Keratinocyte (primary cell): ENCODE measurements at regions not wholly inside any gene's neighbourhood (a gene's known extent, or its start where the extent isn't known, plus 50 kb on each side); places are given as distances from the start of the nearest gene placed in this dataset.

ENCODE experiments used
- CTCF ChIP-seq, 3 experiments: IDR thresholded peaks in 1 of 3; conservative IDR thresholded peaks in 1 of 3; optimal IDR thresholded peaks in 1 of 3; 2 replicates in 2 of 3; 3 replicates in 1 of 3; pipeline versions ENCODE3 to v1.5.1; 2011; ENCODE audit warnings: low read length in 3 of 3, mild to moderate bottlenecking in 3 of 3, moderate library complexity in 2 of 3, control low read depth in 1 of 3, inconsistent platforms in 1 of 3; ENCODE audit not compliant: insufficient read depth in 2 of 3; ENCODE audit errors: extremely low read depth in 1 of 3
- EZH2 ChIP-seq: IDR thresholded peaks from one replicate; pipeline ENCODE4 v1.6.1; 2012; ENCODE audit warnings: inconsistent platforms, mild to moderate bottlenecking, low read length, moderate library complexity

- TF ChIP-seq CTCF (optimal IDR thresholded peaks at IDR 0.05 in 1 of 3, IDR thresholded peaks at IDR 0.05 in 1 of 3, conservative IDR thresholded peaks at IDR 0.05 in 1 of 3; ENCODE audit: extremely low read depth in 1 of 3, insufficient read depth in 2 of 3, low read length in 3 of 3), result peak in 1 of 3 experiments; percentile 8
- TF ChIP-seq EZH2, result no peak
Measured at GRCh38 chr6:23176883-23177282, 607.5 kb downstream of the HDGFL1 start.
